GM23338 (cell line): ENCODE measurements at regions not wholly inside any gene's neighbourhood (a gene's known extent, or its start where the extent isn't known, plus 50 kb on each side); places are given as distances from the start of the nearest gene placed in this dataset.

ENCODE experiments used
- EZH2 ChIP-seq: fragments of 200-600 bp; sonication (generic); IDR thresholded peaks from one replicate; pipeline ENCODE4 v1.8.0; 2017; ENCODE audit warnings: antibody characterized with exemption, mild to moderate bottlenecking, low read depth; ENCODE audit not compliant: unreplicated experiment
- EZH2phosphoT487 ChIP-seq: fragments of 200-600 bp; sonication (generic); IDR thresholded peaks from one replicate; pipeline ENCODE4 v1.8.1; 2018; ENCODE audit warnings: antibody characterized with exemption; ENCODE audit not compliant: unreplicated experiment
- JUNB ChIP-seq: IDR thresholded peaks from one replicate; pipeline ENCODE4 v1.6.1; 2016; ENCODE audit warnings: antibody characterized with exemption; ENCODE audit not compliant: unreplicated experiment
- NANOG ChIP-seq: IDR thresholded peaks from 2 replicates; pipeline ENCODE4 v1.6.1; 2016; ENCODE audit warnings: antibody characterized with exemption, borderline replicate concordance
- ZNF114 ChIP-seq: fragments of 250-450 bp; sonication (Bioruptor Pico); IDR thresholded peaks from 2 replicates; pipeline ENCODE4 v1.5.0; 2020; ENCODE audit warnings: mild to moderate bottlenecking, moderate library complexity
- ZNF331 ChIP-seq: fragments of 250-450 bp; sonication (Bioruptor Pico); IDR thresholded peaks from 2 replicates; pipeline ENCODE4 v1.5.0; 2020; ENCODE audit warnings: low read depth, mild to moderate bottlenecking, moderate library complexity
- TF ChIP-seq, protein P1 (sequence below): fragments of 250-450 bp; sonication (Bioruptor Pico); IDR thresholded peaks from 2 replicates; pipeline ENCODE4 v1.5.0; 2020; ENCODE audit warnings: mild to moderate bottlenecking, moderate library complexity
- TF ChIP-seq, protein P2 (sequence below): IDR thresholded peaks from 2 replicates; pipeline ENCODE4 v1.6.1; 2016; ENCODE audit warnings: antibody characterized with exemption
- TF ChIP-seq, protein P3 (sequence below), 2 experiments: fragments of 200-600 bp in 1 of 2; sonication (generic) in 1 of 2; conservative IDR thresholded peaks; 2 replicates each; pipeline versions ENCODE4 v1.5.1 to v1.6.1; 2016 to 2017; ENCODE audit warnings: antibody characterized with exemption in 2 of 2, low read depth in 2 of 2, mild to moderate bottlenecking in 2 of 2, moderate library complexity in 1 of 2

DNA sequence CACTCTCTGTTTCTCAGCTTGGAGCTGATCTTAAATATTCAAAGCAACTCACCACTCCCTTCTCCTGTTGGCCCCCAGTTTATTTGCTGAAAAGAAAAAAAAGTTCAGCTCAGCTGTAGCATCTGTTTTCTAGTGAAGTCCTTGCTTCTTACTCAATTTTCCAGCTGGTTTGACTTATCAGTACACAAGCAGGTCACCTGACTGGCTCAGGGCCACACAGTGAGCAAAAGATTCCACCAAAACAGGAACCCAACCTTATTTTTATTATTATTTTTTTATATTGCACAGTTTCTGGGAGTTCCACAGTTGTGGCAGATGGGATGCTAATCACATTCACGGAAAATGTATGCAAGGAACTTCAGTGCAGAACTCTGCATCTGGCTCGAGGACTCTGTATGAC is 390.7 kb upstream of the RGMA start (continued):
- TF ChIP-seq, protein P1, sequence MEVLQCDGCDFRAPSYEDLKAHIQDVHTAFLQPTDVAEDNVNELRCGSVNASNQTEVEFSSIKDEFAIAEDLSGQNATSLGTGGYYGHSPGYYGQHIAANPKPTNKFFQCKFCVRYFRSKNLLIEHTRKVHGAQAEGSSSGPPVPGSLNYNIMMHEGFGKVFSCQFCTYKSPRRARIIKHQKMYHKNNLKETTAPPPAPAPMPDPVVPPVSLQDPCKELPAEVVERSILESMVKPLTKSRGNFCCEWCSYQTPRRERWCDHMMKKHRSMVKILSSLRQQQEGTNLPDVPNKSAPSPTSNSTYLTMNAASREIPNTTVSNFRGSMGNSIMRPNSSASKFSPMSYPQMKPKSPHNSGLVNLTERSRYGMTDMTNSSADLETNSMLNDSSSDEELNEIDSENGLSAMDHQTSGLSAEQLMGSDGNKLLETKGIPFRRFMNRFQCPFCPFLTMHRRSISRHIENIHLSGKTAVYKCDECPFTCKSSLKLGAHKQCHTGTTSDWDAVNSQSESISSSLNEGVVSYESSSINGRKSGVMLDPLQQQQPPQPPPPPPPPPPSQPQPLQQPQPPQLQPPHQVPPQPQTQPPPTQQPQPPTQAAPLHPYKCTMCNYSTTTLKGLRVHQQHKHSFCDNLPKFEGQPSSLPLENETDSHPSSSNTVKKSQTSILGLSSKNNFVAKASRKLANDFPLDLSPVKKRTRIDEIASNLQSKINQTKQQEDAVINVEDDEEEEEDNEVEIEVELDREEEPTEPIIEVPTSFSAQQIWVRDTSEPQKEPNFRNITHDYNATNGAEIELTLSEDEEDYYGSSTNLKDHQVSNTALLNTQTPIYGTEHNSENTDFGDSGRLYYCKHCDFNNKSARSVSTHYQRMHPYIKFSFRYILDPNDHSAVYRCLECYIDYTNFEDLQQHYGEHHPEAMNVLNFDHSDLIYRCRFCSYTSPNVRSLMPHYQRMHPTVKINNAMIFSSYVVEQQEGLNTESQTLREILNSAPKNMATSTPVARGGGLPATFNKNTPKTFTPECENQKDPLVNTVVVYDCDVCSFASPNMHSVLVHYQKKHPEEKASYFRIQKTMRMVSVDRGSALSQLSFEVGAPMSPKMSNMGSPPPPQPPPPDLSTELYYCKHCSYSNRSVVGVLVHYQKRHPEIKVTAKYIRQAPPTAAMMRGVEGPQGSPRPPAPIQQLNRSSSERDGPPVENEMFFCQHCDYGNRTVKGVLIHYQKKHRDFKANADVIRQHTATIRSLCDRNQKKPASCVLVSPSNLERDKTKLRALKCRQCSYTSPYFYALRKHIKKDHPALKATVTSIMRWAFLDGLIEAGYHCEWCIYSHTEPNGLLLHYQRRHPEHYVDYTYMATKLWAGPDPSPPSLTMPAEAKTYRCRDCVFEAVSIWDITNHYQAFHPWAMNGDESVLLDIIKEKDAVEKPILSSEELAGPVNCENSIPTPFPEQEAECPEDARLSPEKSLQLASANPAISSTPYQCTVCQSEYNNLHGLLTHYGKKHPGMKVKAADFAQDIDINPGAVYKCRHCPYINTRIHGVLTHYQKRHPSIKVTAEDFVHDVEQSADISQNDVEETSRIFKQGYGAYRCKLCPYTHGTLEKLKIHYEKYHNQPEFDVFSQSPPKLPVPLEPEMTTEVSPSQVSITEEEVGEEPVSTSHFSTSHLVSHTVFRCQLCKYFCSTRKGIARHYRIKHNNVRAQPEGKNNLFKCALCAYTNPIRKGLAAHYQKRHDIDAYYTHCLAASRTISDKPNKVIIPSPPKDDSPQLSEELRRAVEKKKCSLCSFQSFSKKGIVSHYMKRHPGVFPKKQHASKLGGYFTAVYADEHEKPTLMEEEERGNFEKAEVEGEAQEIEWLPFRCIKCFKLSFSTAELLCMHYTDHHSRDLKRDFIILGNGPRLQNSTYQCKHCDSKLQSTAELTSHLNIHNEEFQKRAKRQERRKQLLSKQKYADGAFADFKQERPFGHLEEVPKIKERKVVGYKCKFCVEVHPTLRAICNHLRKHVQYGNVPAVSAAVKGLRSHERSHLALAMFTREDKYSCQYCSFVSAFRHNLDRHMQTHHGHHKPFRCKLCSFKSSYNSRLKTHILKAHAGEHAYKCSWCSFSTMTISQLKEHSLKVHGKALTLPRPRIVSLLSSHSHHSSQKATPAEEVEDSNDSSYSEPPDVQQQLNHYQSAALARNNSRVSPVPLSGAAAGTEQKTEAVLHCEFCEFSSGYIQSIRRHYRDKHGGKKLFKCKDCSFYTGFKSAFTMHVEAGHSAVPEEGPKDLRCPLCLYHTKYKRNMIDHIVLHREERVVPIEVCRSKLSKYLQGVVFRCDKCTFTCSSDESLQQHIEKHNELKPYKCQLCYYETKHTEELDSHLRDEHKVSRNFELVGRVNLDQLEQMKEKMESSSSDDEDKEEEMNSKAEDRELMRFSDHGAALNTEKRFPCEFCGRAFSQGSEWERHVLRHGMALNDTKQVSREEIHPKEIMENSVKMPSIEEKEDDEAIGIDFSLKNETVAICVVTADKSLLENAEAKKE (CRISPR knock-in tag) = no peak
- TF ChIP-seq, protein P2, sequence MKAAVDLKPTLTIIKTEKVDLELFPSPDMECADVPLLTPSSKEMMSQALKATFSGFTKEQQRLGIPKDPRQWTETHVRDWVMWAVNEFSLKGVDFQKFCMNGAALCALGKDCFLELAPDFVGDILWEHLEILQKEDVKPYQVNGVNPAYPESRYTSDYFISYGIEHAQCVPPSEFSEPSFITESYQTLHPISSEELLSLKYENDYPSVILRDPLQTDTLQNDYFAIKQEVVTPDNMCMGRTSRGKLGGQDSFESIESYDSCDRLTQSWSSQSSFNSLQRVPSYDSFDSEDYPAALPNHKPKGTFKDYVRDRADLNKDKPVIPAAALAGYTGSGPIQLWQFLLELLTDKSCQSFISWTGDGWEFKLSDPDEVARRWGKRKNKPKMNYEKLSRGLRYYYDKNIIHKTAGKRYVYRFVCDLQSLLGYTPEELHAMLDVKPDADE = no peak
- TF ChIP-seq NANOG (no peak), ZNF331 (no peak), EZH2 (no peak), JUNB (no peak), ZNF114 (no peak), EZH2phosphoT487 (no peak)
- TF ChIP-seq, protein P3, sequence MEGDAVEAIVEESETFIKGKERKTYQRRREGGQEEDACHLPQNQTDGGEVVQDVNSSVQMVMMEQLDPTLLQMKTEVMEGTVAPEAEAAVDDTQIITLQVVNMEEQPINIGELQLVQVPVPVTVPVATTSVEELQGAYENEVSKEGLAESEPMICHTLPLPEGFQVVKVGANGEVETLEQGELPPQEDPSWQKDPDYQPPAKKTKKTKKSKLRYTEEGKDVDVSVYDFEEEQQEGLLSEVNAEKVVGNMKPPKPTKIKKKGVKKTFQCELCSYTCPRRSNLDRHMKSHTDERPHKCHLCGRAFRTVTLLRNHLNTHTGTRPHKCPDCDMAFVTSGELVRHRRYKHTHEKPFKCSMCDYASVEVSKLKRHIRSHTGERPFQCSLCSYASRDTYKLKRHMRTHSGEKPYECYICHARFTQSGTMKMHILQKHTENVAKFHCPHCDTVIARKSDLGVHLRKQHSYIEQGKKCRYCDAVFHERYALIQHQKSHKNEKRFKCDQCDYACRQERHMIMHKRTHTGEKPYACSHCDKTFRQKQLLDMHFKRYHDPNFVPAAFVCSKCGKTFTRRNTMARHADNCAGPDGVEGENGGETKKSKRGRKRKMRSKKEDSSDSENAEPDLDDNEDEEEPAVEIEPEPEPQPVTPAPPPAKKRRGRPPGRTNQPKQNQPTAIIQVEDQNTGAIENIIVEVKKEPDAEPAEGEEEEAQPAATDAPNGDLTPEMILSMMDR (conservative IDR thresholded peaks at IDR 0.05; ENCODE audit: low read depth in 2 of 2) = no peak
